ENCODE measurements at regions not wholly inside any gene's neighbourhood (a gene's known extent, or its start where the extent isn't known, plus 50 kb on each side); places are given as distances from the start of the nearest gene placed in this dataset.

DNA sequence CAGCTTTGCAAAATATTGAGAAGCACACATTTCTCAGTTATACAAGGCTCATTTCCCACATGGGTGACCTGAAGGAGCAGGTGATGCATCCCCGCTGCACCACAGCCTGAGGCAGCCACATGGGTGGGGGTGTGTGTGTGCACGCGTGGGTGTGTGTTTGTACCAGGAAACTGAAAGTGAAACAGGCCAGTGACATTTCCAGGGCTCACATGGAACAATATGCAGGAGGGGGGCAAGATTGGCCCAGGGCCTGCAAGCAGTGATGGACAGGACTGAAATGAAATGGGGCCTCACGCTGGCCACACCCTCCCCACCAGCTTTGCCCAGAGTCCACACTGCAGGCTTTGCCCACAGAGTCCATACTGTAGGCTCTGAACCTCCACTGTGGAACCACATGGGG lies 154.2 kb upstream of the PARP11 start:
- H3K36me3 ChIP-seq (ENCODE audit: low read depth): no peaks in the 10 kb centered on the region
- H3K4me1 ChIP-seq (ENCODE audit: insufficient read depth): peaks cover 4% of the 10 kb centered on the region; the same call in 1 of the 2 replicates
- no peaks in the 10 kb centered on the region for H3K9me3 ChIP-seq (ENCODE audit: low read depth)
- in situ Hi-C loops (cut with MboI): no loop called here
- no peak overlapping the region for H3K27ac ChIP-seq
- TF ChIP-seq EZH2 (IDR thresholded peaks at IDR 0.05; ENCODE audit: insufficient read depth, poor library complexity, severe bottlenecking): no peak
- TF ChIP-seq EZH2phosphoT487 (IDR thresholded peaks at IDR 0.05; ENCODE audit: insufficient read depth, low read depth): no peak
- no peaks in the 10 kb centered on the region for H3K79me2 ChIP-seq (ENCODE audit: insufficient read depth)
- peaks cover 5% of the 10 kb centered on the region; the same call in 1 of the 2 replicates for H3F3A ChIP-seq (ENCODE audit: insufficient read depth)
- no peaks in the 10 kb centered on the region for H3K9me2 ChIP-seq (ENCODE audit: insufficient read depth)
- peaks cover 13% of the 10 kb centered on the region; the same call in 1 of the 2 replicates for H3K27me3 ChIP-seq (replicated peaks; ENCODE audit: insufficient read depth)
- no peak overlapping the region for H3K9ac ChIP-seq
- WGBS, 2 experiments (ENCODE audit: low coverage in 1 of 2, low lambda C conversion rate in 2 of 2, missing lambda C conversion rate in 2 of 2): 77 to 84% methylated on average over 4 of the region's 4 CpGs
- no peak for DNase-seq
- H2AFZ ChIP-seq: no peak overlapping the region
- no peaks in the 10 kb centered on the region for H4K20me1 ChIP-seq (ENCODE audit: insufficient read depth)
- H3K4me2 ChIP-seq (ENCODE audit: unreplicated experiment): no peak overlapping the region
- no peak overlapping the region for H3K4me3 ChIP-seq

DNA sequence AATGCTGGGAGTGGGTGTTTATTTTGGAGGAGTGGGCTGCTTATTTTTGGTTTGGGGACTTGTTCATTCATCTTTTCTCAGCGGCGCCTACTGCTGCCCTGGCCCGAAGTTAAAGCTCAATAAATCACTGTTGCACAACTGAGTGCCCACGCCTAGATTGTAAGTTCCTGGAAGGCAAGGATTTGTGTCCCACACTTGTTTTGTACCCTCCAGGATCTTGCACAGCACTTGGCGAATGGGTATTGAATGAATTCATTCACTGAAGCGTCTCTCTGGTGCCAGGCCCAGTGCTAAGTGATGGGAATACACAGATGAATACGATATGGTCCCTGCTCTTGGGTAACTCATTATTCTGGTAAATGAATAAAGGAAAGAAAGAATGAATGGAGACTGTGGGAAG lies 153.3 kb upstream of the PARP11 start:
- WGBS, 2 experiments (ENCODE audit: low coverage in 1 of 2, low lambda C conversion rate in 2 of 2, missing lambda C conversion rate in 2 of 2): 63 to 64% methylated on average over 7 of the region's 7 CpGs
- Histone ChIP-seq H3K36me3 (ENCODE audit: low read depth) (no peaks in the 10 kb centered on the region), H2AFZ (no peak overlapping the region), H3K9me2 (ENCODE audit: insufficient read depth) (no peaks in the 10 kb centered on the region), H3K9me3 (ENCODE audit: low read depth) (no peaks in the 10 kb centered on the region), H3K79me2 (ENCODE audit: insufficient read depth) (no peaks in the 10 kb centered on the region), H4K20me1 (ENCODE audit: insufficient read depth) (no peaks in the 10 kb centered on the region), H3K4me1 (ENCODE audit: insufficient read depth) (peaks cover 1% of the 10 kb centered on the region; the same call in 1 of the 2 replicates), H3K4me2 (ENCODE audit: unreplicated experiment) (no peak overlapping the region), H3K27ac (no peak overlapping the region), H3K9ac (no peak overlapping the region), H3K27me3 (replicated peaks; ENCODE audit: insufficient read depth) (peaks cover 13% of the 10 kb centered on the region; the same call in 1 of the 2 replicates), H3K4me3 (no peak overlapping the region), H3F3A (ENCODE audit: insufficient read depth) (peaks cover 5% of the 10 kb centered on the region; the same call in 1 of the 2 replicates)
- TF ChIP-seq EZH2 (IDR thresholded peaks at IDR 0.05; ENCODE audit: insufficient read depth, poor library complexity, severe bottlenecking): no peak
- no peak for TF ChIP-seq EZH2phosphoT487 (IDR thresholded peaks at IDR 0.05; ENCODE audit: insufficient read depth, low read depth)
- in situ Hi-C loops (cut with MboI): no loop called here
- DNase-seq: no peak

- Histone ChIP-seq H3K9ac (no peak overlapping the region), H3K9me2 (ENCODE audit: insufficient read depth) (no peaks in the 10 kb centered on the region), H3K4me1 (ENCODE audit: insufficient read depth) (no peaks in the 10 kb centered on the region), H3K9me3 (ENCODE audit: low read depth) (no peaks in the 10 kb centered on the region), H3K79me2 (ENCODE audit: insufficient read depth) (no peaks in the 10 kb centered on the region), H3K27ac (no peak overlapping the region), H3F3A (ENCODE audit: insufficient read depth) (peaks cover 5% of the 10 kb centered on the region; the same call in 1 of the 2 replicates), H3K36me3 (ENCODE audit: low read depth) (no peaks in the 10 kb centered on the region), H3K4me3 (no peak overlapping the region), H3K27me3 (replicated peaks; ENCODE audit: insufficient read depth) (peaks cover 13% of the 10 kb centered on the region; the same call in 1 of the 2 replicates), H2AFZ (no peak overlapping the region), H4K20me1 (ENCODE audit: insufficient read depth) (no peaks in the 10 kb centered on the region), H3K4me2 (ENCODE audit: unreplicated experiment) (no peak overlapping the region)
- DNase-seq: no peak
- in situ Hi-C loops (cut with MboI): no loop called here
- 52 to 65% methylated on average over 10 of the region's 10 CpGs for WGBS, 2 experiments (ENCODE audit: low coverage in 1 of 2, low lambda C conversion rate in 2 of 2, missing lambda C conversion rate in 2 of 2)
- TF ChIP-seq EZH2phosphoT487 (IDR thresholded peaks at IDR 0.05; ENCODE audit: insufficient read depth, low read depth) (no peak), EZH2 (IDR thresholded peaks at IDR 0.05; ENCODE audit: insufficient read depth, poor library complexity, severe bottlenecking) (no peak)
Observed at GRCh38 chr12:4026020-4026358, 152.8 kb upstream of the PARP11 start.

DNA sequence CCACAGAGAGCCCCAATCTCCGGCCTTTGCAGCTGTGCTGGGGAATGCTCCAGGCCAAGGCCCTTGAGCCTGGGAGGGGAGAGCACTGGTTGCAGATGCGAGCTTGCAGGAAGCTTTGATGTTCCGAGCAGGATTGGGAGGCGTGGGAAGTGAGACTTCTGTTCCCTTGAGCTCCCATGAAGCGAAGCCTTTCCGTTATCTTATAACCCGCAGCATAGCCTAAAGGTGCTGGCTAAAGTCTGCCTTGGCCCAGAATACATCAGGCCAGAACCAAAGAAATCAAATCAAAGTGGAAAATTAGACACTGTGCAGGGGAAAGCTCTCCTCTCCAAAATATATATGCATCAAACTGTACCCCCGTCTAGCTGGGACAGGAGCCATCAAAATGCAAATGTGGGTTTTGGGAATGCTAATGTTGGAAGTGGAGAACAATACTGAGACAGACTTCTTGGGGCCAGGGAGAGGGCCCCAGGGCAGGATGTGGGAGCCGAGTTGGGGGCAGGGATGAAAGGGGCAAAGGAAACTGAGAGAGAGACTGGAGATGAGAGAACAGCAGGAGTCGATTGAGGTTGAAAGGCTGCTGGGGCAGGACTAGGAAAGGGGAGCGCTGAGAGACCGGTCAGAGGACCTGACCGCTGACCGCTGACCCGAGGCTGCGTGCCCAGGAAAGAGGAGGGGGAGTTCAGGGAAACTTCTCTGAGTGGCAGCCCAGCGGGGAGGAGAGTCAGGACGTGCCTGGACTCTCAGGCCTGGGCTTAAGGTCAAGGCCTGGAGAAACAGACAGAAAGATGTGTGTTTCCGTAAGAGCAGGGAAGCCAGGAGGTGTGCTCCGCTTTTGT lies 152.2 kb upstream of the PARP11 start:
- H3K9ac ChIP-seq: no peak overlapping the region
- H3K79me2 ChIP-seq (ENCODE audit: insufficient read depth): no peaks in the 10 kb centered on the region
- no peaks in the 10 kb centered on the region for H3K9me3 ChIP-seq (ENCODE audit: low read depth)
- H3F3A ChIP-seq (ENCODE audit: insufficient read depth): peaks cover 2% of the 10 kb centered on the region; the same call in 1 of the 2 replicates
- DNase-seq: no peak
- H3K27me3 ChIP-seq (replicated peaks; ENCODE audit: insufficient read depth): peaks cover 13% of the 10 kb centered on the region; the same call in 1 of the 2 replicates
- no peaks in the 10 kb centered on the region for H3K9me2 ChIP-seq (ENCODE audit: insufficient read depth)
- no peaks in the 10 kb centered on the region for H3K36me3 ChIP-seq (ENCODE audit: low read depth)
- no peak overlapping the region for H3K4me3 ChIP-seq
- H3K4me1 ChIP-seq (ENCODE audit: insufficient read depth): no peaks in the 10 kb centered on the region
- no peak for TF ChIP-seq EZH2 (IDR thresholded peaks at IDR 0.05; ENCODE audit: insufficient read depth, poor library complexity, severe bottlenecking)
- no peak for TF ChIP-seq EZH2phosphoT487 (IDR thresholded peaks at IDR 0.05; ENCODE audit: insufficient read depth, low read depth)
- H2AFZ ChIP-seq: no peak overlapping the region
- H4K20me1 ChIP-seq (ENCODE audit: insufficient read depth): no peaks in the 10 kb centered on the region
- H3K4me2 ChIP-seq (ENCODE audit: unreplicated experiment): no peak overlapping the region
- H3K27ac ChIP-seq: no peak overlapping the region
- in situ Hi-C loops (cut with MboI): no loop called here
- WGBS, 2 experiments (ENCODE audit: low coverage in 1 of 2, low lambda C conversion rate in 2 of 2, missing lambda C conversion rate in 2 of 2): 59 to 60% methylated on average over 20 of the region's 20 CpGs
